GM18519 (cell line): ENCODE measurements at regions not wholly inside any gene's neighbourhood (a gene's known extent, or its start where the extent isn't known, plus 50 kb on each side); places are given as distances from the start of the nearest gene placed in this dataset.

Experiments used
- ATAC-seq: cut with Tn5 transposase; IDR thresholded peaks from one replicate; pipeline ENCODE4 v1.9.1; 2021; ENCODE audit warnings: mild to moderate bottlenecking, moderate library complexity; ENCODE audit not compliant: unreplicated experiment, low FRiP score

DNA sequence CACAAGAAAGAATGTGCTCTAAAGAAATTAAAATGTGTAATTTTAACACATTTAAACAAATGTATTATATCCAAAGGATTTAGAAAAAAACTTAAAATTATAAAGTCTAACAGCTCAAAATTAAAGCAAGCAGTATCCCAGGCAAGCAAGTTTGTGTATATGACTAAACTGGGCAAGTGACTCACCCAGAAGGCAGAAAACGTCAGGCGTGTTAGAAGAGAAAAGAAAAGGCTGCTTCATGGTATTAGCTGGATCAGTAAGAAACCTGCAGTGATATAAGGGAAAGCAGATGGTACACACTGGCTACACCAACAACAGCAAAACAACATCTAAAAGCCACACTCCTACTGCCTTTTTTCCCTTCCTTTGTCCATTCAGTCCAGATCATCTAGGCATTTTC, 250.6 kb upstream of the NDST3 start:
- ATAC-seq = no peak

GRCh38 chr4:117784266-117784665, 250.0 kb upstream of the NDST3 start:
- no peak for ATAC-seq

DNA sequence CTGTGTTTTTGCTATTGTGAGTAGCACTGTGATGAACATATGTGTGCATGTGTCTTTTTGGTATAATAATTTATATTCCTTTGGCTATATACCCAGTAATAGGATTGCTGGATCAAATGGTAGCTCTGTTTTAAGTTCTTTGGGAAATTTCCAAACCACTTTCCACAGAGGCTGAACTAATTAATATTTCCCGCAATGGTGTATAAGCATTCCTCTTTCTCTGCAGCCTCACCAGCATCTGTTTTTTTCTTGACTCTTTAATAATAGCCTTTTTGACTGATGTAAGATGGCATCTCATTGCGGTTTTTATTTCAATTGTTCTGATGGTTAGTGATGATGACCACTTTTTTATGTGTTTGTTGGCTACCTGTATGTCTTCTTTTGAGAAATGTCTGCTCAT, 247.7 kb upstream of the NDST3 start:
- ATAC-seq = no peak

GRCh38 chr4:117793845-117794480, 240.3 kb upstream of the NDST3 start:
- ATAC-seq = no peak

DNA sequence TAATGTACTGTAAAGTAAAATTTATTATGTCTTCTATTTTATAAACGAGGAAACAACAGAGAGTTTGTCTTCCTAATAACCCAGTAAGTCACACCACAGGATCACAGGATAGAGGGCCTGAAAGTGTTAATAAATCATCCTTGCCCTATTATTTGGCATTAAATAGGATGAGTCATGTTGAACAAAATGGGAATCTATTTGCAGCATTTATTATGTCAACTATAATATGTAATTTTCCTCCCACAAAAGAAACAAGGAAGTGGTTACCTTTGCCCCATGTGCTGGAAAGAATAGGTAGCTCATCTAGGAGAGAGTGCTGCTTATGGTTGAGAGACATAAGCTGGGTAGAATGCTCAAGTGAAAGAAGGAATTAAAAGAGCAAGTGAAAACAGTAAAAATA, 237.6 kb upstream of the NDST3 start:
- no peak for ATAC-seq

GRCh38 chr4:117800636-117801035, 233.7 kb upstream of the NDST3 start:
- no peak for ATAC-seq

DNA sequence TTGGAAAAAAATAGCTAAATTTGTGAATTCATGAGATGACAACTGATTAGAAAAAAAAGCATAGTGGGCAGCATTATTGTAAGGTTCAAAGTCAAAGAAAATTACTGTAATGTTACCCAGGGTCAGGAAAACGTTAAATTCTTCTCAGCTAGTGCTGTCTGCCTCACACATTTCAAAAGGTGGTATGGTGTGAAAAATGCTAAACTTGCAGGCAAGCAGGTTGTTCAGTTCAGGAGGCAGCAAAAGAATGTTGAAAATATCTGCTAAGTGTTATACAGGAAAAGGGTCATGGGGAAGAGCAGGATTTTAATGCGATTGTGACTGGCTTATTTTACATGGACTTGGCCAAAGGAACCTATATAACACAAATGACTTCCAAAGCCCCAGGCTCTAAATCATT, 232.5 kb upstream of the NDST3 start:
- no peak for ATAC-seq

DNA sequence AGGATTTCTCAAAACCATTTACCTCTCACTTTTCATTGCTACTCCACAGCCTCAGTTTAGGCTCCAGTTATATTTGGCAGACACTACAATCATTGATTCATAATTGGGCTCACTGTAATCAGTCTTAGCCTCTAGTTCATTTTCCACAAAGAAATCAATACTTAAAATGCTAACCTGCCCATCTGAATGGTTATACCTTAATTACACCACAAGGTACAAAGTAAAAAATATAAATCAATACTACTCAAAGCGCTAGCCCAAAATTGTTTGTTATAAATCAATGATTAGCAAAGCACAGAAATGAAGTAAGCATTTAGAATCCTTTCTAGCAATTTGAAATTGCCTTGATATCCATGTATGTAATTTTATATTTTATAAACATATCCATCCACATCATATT, 222.6 kb upstream of the NDST3 start:
- ATAC-seq = no peak

GRCh38 chr4:117814277-117815246, 219.7 kb upstream of the NDST3 start:
- no peak for ATAC-seq

- no peak for ATAC-seq
Observed at GRCh38 chr4:117817301-117817700, 217.0 kb upstream of the NDST3 start.

- ATAC-seq = no peak
Observed at GRCh38 chr4:117821834-117822233, 212.5 kb upstream of the NDST3 start.

- no peak for ATAC-seq
Observed at GRCh38 chr4:117823388-117823787, 210.9 kb upstream of the NDST3 start.

GRCh38 chr4:117825600-117825999, 208.7 kb upstream of the NDST3 start:
- no peak for ATAC-seq

DNA sequence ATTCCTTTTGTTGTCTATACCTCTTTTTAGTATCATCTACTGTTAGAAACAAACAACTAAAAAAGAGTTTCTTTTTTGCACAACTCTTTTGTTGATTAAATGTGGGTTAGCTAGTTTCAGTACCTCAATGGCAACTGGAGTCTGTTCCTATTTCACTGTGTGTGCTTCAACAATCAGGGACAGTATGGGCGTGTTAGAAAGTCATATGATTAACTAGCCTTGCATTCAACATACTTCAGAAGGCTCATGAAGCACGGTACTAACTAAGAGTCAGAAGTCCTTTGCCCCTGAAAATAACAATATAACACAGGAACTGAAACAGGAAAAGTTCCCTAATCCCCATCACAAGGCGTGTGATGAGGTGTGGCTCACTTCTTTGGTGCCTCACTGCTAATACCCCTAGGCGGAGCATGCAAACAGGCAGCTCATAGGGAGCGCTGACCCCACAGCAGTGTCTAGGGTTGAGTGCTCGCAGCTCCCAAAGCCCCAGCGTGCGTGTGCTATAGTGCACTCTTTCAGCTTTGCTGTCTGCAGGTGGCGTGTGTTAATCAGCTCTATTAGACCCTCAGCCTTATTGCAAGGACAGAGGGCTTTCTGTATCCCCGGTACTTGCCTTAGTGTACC, 203.1 kb upstream of the NDST3 start:
- no peak for ATAC-seq

DNA sequence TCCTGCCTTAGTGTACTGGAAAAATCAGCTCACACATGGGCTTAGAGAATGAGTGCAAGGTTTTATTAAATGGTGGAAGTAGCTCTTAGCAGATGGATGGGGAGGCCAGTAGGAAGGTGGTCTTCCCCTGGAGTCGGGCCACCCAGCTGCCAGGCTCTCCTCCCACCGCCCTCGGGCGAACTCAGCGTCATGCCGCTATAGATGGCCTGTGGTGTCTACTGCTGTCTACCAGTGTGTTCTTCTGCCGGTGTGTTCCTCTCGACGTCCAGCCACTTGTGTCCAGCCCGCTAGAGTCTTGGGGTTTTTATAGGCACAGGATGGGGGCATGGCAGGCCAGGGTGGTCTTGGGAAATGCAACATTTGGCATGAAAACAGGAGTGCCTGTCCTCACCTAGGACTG, 198.7 kb upstream of the NDST3 start:
- ATAC-seq = no peak

DNA sequence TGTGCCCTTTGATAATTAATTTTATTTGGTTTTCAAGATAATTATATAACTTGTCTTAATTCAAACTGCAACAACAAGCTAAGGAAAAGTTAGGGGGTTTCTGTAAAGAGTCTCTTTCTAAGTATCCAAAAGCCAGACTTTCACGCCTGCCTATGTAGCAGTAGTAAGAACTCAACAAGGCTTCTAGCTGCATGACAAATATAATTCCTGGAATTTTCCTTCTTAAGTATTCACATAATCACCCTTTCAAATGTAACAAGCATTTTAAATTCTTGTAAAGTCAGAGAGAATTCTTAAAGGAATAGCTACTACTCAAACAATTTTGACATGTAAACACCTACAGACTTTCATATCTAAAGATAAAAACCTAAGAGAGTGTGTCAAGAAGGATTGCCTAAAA, 189.7 kb upstream of the NDST3 start:
- ATAC-seq = no peak

DNA sequence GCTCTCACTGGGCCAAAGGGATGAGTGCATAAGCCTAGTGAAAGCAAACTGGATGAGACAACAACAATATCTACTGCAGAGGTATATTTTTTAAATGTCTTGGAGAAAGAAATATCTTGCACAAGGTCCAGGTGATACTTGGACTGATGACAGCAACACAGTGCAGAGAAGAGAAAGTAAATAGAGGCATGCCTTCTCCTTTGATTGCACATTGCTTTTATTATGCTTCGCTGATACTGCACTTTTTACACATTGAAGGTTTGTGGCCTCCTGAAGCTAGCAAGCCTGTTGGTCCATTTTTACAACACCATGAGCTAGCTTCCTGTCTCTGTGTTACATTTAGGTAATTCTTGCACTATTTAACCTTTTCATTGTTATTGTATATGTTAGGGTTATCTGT, 189.0 kb upstream of the NDST3 start:
- no peak for ATAC-seq

DNA sequence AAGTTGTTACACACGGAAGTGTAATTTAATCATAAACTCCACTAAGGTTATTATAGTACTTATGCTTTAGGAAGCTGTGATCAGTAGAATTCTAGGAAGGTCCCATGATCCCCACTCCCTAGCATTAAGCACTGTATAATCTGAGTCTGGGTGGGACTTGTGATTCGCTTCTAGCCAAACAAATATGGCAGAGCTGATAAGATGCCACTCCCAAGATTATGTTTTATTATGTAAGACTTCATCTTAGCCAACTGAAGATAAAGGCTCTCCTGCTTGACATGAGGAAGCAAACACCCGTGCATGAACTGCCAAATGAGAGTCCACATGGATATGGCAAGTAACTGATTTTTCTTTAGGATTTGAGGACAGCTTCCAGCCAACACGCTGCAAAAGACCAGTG, 186.4 kb upstream of the NDST3 start:
- no peak for ATAC-seq

DNA sequence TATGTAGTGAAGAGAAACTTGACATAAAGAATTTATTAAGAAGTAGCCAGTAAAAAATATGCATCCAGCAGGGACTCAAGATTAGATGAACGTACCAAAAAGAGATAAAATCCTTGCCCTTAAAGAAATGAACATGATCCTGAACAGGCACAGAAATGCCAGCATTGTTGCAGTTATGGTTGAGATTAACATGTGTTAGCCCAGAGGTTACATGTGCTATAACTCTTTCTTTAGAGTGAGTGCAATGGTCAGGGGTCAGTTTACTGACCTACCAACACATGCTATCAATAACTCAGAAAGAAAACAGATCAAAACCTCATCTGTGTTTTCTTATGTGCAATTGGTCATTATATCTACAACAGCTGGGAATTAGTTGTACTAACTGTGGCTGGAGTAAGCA, 166.1 kb upstream of the NDST3 start:
- ATAC-seq = no peak

- no peak for ATAC-seq
Observed at GRCh38 chr4:117873779-117874178, 160.5 kb upstream of the NDST3 start.

GRCh38 chr4:117874216-117874615, 160.1 kb upstream of the NDST3 start:
- ATAC-seq = no peak

GRCh38 chr4:117889978-117890377, 144.3 kb upstream of the NDST3 start:
- ATAC-seq = no peak
